ENCODE measurements at regions not wholly inside any gene's neighbourhood (a gene's known extent, or its start where the extent isn't known, plus 50 kb on each side); places are given as distances from the start of the nearest gene placed in this dataset.

DNA sequence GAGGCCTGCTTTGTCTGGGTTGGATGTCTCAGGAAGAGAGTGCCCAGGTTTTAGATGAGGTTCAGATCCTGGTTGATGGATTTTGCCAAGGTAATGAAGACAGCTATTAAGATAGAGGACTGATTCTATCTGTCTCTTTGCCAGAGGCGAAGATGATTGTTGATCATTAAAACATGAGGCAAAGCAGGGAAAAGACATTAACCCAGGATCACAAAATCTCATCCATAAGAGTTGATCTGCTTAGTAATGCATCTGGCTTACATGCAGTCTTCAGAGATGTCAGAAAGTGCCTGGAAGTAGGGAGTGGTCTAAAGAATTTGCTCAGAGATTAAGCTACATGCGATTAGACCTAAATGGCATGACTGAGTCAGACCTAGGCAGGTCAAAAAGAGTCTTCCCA, 229.6 kb upstream of the PLD5 start:
- FAIRE-seq = no peak

More for the DNA sequence above, 229.6 kb upstream of the PLD5 start:
- Histone ChIP-seq H3K79me2 (ENCODE audit: control insufficient read depth, insufficient read depth, low read length) (no peaks in the 10 kb centered on the region), H3K27me3 (replicated peaks in 1 of 2; ENCODE audit: control insufficient read depth in 2 of 2, insufficient read depth in 2 of 2, low read length in 1 of 2) (no peaks in the 10 kb centered on the region), H3K4me1 (ENCODE audit: control insufficient read depth, insufficient read depth, low read length) (no peaks in the 10 kb centered on the region), H3K9ac (ENCODE audit: control insufficient read depth, insufficient read depth, low read length) (no peak overlapping the region), H3K9me3 (replicated peaks; ENCODE audit: control insufficient read depth, insufficient read depth, low read length) (no peaks in the 10 kb centered on the region), H3K27ac (ENCODE audit: control insufficient read depth, insufficient read depth) (no peak overlapping the region), H3K4me2 (ENCODE audit: control insufficient read depth, insufficient read depth) (no peak overlapping the region), H4K20me1 (ENCODE audit: control insufficient read depth, insufficient read depth) (no peaks in the 10 kb centered on the region), H2AFZ (ENCODE audit: control insufficient read depth, low read depth, low read length) (no peak overlapping the region), H3K4me3 (no peak overlapping the region), H3K36me3 (ENCODE audit: control insufficient read depth in 2 of 2, insufficient read depth in 2 of 2, low read length in 1 of 2) (no peaks in the 10 kb centered on the region)
- SMC1A ChIA-PET (ENCODE audit: uncharacterized antibody, unreplicated experiment) = no interaction called here
- no TSS peak for BruUV-seq (replicated peaks)
- POLR2A ChIA-PET = no interaction called here
- ATAC-seq (no peak), DNase-seq (ENCODE audit: low read depth, low spot score) (no peak)
- TF ChIP-seq, protein P1, sequence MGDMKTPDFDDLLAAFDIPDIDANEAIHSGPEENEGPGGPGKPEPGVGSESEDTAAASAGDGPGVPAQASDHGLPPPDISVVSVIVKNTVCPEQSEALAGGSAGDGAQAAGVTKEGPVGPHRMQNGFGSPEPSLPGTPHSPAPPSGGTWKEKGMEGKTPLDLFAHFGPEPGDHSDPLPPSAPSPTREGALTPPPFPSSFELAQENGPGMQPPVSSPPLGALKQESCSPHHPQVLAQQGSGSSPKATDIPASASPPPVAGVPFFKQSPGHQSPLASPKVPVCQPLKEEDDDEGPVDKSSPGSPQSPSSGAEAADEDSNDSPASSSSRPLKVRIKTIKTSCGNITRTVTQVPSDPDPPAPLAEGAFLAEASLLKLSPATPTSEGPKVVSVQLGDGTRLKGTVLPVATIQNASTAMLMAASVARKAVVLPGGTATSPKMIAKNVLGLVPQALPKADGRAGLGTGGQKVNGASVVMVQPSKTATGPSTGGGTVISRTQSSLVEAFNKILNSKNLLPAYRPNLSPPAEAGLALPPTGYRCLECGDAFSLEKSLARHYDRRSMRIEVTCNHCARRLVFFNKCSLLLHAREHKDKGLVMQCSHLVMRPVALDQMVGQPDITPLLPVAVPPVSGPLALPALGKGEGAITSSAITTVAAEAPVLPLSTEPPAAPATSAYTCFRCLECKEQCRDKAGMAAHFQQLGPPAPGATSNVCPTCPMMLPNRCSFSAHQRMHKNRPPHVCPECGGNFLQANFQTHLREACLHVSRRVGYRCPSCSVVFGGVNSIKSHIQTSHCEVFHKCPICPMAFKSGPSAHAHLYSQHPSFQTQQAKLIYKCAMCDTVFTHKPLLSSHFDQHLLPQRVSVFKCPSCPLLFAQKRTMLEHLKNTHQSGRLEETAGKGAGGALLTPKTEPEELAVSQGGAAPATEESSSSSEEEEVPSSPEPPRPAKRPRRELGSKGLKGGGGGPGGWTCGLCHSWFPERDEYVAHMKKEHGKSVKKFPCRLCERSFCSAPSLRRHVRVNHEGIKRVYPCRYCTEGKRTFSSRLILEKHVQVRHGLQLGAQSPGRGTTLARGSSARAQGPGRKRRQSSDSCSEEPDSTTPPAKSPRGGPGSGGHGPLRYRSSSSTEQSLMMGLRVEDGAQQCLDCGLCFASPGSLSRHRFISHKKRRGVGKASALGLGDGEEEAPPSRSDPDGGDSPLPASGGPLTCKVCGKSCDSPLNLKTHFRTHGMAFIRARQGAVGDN (IDR thresholded peaks at IDR 0.05) = no peak
- TF ChIP-seq, protein P2, sequence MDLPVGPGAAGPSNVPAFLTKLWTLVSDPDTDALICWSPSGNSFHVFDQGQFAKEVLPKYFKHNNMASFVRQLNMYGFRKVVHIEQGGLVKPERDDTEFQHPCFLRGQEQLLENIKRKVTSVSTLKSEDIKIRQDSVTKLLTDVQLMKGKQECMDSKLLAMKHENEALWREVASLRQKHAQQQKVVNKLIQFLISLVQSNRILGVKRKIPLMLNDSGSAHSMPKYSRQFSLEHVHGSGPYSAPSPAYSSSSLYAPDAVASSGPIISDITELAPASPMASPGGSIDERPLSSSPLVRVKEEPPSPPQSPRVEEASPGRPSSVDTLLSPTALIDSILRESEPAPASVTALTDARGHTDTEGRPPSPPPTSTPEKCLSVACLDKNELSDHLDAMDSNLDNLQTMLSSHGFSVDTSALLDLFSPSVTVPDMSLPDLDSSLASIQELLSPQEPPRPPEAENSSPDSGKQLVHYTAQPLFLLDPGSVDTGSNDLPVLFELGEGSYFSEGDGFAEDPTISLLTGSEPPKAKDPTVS (IDR thresholded peaks at IDR 0.05; ENCODE audit: low read depth, low read length) = no peak
- TF ChIP-seq SREBF2 (IDR thresholded peaks at IDR 0.05; ENCODE audit: low read length) (no peak), SREBF1 (IDR thresholded peaks at IDR 0.05; ENCODE audit: low read length) (no peak), HCFC1 (IDR thresholded peaks at IDR 0.05; ENCODE audit: low read length) (no peak), ZNF24 (IDR thresholded peaks at IDR 0.05) (no peak)
- TF ChIP-seq, protein P3, sequence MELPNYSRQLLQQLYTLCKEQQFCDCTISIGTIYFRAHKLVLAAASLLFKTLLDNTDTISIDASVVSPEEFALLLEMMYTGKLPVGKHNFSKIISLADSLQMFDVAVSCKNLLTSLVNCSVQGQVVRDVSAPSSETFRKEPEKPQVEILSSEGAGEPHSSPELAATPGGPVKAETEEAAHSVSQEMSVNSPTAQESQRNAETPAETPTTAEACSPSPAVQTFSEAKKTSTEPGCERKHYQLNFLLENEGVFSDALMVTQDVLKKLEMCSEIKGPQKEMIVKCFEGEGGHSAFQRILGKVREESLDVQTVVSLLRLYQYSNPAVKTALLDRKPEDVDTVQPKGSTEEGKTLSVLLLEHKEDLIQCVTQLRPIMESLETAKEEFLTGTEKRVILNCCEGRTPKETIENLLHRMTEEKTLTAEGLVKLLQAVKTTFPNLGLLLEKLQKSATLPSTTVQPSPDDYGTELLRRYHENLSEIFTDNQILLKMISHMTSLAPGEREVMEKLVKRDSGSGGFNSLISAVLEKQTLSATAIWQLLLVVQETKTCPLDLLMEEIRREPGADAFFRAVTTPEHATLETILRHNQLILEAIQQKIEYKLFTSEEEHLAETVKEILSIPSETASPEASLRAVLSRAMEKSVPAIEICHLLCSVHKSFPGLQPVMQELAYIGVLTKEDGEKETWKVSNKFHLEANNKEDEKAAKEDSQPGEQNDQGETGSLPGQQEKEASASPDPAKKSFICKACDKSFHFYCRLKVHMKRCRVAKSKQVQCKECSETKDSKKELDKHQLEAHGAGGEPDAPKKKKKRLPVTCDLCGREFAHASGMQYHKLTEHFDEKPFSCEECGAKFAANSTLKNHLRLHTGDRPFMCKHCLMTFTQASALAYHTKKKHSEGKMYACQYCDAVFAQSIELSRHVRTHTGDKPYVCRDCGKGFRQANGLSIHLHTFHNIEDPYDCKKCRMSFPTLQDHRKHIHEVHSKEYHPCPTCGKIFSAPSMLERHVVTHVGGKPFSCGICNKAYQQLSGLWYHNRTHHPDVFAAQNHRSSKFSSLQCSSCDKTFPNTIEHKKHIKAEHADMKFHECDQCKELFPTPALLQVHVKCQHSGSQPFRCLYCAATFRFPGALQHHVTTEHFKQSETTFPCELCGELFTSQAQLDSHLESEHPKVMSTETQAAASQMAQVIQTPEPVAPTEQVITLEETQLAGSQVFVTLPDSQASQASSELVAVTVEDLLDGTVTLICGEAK (IDR thresholded peaks at IDR 0.05; ENCODE audit: borderline replicate concordance) = no peak
- TF ChIP-seq, protein P4, sequence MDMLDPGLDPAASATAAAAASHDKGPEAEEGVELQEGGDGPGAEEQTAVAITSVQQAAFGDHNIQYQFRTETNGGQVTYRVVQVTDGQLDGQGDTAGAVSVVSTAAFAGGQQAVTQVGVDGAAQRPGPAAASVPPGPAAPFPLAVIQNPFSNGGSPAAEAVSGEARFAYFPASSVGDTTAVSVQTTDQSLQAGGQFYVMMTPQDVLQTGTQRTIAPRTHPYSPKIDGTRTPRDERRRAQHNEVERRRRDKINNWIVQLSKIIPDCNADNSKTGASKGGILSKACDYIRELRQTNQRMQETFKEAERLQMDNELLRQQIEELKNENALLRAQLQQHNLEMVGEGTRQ (IDR thresholded peaks at IDR 0.05; ENCODE audit: borderline replicate concordance, low read depth, low read length) = no peak
- TF ChIP-seq, protein P5, sequence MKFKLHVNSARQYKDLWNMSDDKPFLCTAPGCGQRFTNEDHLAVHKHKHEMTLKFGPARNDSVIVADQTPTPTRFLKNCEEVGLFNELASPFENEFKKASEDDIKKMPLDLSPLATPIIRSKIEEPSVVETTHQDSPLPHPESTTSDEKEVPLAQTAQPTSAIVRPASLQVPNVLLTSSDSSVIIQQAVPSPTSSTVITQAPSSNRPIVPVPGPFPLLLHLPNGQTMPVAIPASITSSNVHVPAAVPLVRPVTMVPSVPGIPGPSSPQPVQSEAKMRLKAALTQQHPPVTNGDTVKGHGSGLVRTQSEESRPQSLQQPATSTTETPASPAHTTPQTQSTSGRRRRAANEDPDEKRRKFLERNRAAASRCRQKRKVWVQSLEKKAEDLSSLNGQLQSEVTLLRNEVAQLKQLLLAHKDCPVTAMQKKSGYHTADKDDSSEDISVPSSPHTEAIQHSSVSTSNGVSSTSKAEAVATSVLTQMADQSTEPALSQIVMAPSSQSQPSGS (IDR thresholded peaks at IDR 0.05; ENCODE audit: low read length) = no peak
- CTCF ChIA-PET = no interaction called here
- in situ Hi-C loops (cut with MboI) (no loop called here), intact Hi-C loops (cut with micrococcal nuclease; ENCODE audit: unreplicated experiment) (no loop called here)
- WGBS (ENCODE audit: insufficient coverage, insufficient replicate concordance, low lambda C conversion rate, missing lambda C conversion rate) = 5% methylated on average over 2 of the region's 2 CpGs
- RAD21 ChIA-PET (ENCODE audit: unreplicated experiment) = no interaction called here

Data from GM12878 (cell line).